GM12875 (cell line): ENCODE measurements at regions not wholly inside any gene's neighbourhood (a gene's known extent, or its start where the extent isn't known, plus 50 kb on each side); places are given as distances from the start of the nearest gene placed in this dataset.

ENCODE experiments used
- H3K4me3 ChIP-seq: one replicate; pipeline ENCODE4 v1.5.1; 2011; ENCODE audit warnings: low read depth, low read length, control low read depth
- TF ChIP-seq, protein P1 (sequence below): IDR thresholded peaks from 2 replicates; pipeline ENCODE4 v1.5.1; 2011; ENCODE audit warnings: low read depth, mild to moderate bottlenecking, control low read depth, inconsistent platforms, low read length, moderate library complexity, borderline replicate concordance; ENCODE audit not compliant: insufficient read depth

DNA sequence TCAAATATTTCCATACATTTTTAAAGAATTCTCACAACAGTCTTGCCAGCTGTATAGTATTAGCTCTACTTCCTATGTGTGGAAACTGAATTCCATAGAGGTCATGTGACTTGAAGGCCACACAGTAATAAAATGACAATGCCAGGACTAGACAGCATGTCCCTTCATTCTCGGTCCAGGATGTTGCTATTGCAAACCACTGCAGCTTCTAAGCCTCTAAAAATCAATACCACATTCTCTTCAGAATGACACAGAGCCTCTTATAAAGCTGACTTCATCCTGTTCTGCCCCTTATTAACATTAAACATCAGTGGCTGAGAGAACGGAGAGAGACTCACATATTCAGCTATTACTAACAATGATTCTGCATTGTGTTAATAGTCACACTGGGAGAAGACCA is 240.3 kb upstream of the PEX5L start:
- TF ChIP-seq, protein P1, sequence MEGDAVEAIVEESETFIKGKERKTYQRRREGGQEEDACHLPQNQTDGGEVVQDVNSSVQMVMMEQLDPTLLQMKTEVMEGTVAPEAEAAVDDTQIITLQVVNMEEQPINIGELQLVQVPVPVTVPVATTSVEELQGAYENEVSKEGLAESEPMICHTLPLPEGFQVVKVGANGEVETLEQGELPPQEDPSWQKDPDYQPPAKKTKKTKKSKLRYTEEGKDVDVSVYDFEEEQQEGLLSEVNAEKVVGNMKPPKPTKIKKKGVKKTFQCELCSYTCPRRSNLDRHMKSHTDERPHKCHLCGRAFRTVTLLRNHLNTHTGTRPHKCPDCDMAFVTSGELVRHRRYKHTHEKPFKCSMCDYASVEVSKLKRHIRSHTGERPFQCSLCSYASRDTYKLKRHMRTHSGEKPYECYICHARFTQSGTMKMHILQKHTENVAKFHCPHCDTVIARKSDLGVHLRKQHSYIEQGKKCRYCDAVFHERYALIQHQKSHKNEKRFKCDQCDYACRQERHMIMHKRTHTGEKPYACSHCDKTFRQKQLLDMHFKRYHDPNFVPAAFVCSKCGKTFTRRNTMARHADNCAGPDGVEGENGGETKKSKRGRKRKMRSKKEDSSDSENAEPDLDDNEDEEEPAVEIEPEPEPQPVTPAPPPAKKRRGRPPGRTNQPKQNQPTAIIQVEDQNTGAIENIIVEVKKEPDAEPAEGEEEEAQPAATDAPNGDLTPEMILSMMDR, result no peak
- H3K4me3 ChIP-seq, result no peak overlapping the region

DNA sequence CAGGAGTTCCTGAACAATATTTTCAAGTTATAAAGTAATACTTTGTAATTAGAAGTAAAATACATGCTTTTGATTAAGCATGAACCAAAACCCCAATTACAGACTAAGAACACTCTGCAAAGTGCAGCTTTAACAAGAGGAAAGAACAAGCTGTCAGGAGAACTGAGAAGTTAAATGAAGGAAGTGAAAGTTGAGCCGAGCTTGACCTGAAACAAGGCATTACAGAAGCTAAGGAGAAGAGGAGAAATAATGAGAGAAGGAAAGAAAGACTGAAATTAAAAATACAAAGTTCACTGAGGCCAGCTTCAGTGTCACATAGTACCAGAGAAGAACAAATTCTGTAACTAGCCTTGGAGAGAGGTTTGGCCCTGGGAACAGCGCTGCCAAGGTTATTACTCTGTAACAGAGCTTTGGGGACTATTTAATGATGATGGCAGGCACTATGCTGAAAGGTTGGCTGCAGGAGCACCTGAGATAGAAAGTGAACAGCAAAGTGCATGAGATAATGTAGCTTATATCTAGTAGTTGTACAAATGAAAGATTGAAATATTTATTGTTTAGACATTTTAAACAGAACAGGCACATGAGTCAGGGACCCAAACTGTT is 241.9 kb upstream of the PEX5L start:
- no peak overlapping the region for H3K4me3 ChIP-seq
- TF ChIP-seq, protein P1, result no peak

DNA sequence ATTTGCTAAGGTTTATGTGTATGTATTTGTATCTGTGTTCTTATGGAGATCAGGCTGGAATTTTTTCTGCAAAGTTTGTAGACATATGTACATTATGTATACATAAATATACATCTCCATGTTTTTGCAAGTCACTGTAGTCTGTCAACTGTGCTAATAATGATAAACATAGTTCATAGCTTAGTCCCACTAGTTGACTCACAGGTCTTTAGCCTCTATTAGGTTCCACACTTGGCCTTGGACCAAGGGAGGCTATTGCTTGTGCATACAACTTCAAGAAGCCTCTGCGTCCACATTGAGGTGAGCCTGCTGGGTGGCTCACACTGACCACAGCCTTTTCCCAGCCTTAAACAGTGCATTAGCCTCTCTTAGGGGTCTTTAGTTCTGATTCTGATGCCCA is 243.8 kb upstream of the PEX5L start:
- H3K4me3 ChIP-seq, result no peak overlapping the region
- TF ChIP-seq, protein P1, result no peak

DNA sequence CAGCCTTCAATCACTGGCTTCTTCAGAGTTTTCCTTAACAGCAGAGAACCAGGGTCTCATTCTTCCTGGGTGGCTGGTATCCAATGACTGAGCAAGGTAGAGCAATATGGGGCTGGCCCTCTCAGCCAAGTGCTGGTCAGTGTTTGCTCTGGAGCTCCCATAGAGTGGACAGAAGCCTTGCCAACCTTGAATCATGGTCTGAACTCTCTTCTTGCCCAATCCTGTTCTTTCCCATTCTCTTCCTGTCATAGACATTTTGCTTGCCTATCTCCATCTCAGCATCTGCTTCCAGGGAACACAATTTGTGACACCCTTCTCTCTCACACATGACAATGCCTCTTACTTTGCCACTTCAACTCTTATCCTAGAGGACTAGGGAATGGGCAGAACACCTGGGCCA is 245.6 kb upstream of the PEX5L start:
- H3K4me3 ChIP-seq, result no peak overlapping the region
- TF ChIP-seq, protein P1, result no peak

DNA sequence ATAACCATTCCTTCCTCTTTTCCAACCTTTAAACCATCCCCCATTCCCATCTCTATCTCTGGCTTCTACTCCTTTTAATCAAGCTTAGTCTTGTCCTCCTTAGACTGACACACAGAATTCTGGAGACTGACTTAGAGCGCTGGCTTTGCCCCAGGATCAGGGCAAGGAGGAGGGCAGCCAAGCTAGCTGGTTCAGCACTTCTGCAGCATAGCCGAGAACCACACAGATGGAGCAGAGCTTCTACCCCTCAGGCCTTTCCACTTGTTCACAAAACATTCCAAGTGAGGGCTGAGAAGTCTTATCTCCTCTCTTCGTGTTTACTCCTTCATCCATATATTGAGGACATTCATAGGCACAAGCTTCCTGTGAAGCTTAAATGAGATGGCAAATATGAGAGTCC is 246.5 kb upstream of the PEX5L start:
- H3K4me3 ChIP-seq, result no peak overlapping the region
- TF ChIP-seq, protein P1, result no peak

DNA sequence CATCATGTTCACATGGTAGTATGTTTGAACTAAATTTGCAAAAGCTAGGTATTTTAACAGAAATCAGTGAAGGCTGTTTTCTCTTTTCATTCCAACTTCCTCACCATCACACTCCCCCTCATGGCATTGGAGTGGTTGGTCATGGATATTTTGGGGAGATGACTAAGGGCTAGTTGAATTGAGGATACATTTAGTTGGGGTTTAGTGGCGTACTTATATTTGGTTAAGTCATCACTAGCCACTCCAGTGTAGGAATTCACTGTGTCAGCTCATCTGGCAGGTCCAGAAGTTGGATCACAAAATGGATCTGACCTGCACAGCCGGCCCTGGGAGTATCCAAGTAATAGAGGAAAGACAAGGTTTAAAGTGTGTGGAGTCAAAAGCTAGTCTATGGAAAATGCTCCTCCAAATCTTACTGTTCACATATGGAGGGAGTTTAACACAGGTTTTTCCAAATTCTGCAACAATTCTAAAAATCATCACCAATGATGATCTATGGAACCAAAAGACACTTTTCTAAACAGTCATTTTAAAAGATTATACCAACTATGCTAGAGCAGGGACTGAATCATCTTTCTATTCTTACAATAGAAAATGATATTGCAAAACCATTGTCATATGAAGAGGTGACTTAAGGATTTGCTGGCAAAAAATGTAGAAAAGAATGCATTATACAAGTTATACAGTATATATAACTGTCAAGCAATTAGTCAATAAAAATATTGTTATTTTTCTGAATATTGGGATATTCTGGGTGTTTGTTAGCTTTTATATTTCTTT is 247.8 kb upstream of the PEX5L start:
- TF ChIP-seq, protein P1, result no peak
- H3K4me3 ChIP-seq, result no peak overlapping the region

DNA sequence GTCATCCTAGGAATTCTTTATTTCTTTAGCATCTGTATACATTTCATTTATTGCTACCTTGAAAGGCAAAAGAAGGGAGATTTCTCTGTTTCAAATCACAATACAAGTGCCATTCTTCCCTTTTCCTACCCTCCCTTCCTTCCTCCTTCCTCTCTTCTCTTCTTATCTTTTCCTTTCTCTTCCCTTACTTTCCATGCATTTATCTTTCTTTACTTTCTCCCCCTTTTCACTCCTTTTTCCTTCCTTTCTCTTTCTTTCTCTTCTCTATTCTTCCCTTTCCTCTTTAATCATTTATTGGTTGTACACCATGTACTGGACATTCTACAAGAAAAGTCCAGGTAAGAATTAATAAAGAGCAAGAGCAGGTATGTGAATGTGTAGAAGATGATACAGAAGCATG is 251.0 kb upstream of the PEX5L start:
- TF ChIP-seq, protein P1, result no peak
- H3K4me3 ChIP-seq, result no peak overlapping the region
